ENCODE measurements at regions not wholly inside any gene's neighbourhood (a gene's known extent, or its start where the extent isn't known, plus 50 kb on each side); places are given as distances from the start of the nearest gene placed in this dataset.

GRCh38 chr2:138853761-138854160 lies 73.6 kb upstream of the NXPH2 start:
- DNase-seq (ENCODE audit: low read depth), result no peak
- no peak for TF ChIP-seq CTCF (IDR thresholded peaks at IDR 0.05; ENCODE audit: insufficient read depth, low read depth, low read length)
- H3K4me3 ChIP-seq (ENCODE audit: low read depth, low read length), result no peak overlapping the region

GRCh38 chr2:138853296-138853695 lies 73.1 kb upstream of the NXPH2 start:
- no peak overlapping the region for H3K4me3 ChIP-seq (ENCODE audit: low read depth, low read length)
- TF ChIP-seq CTCF (IDR thresholded peaks at IDR 0.05; ENCODE audit: insufficient read depth, low read depth, low read length), result no peak
- no peak for DNase-seq (ENCODE audit: low read depth)

- no peak overlapping the region for H3K4me3 ChIP-seq (ENCODE audit: low read depth, low read length)
- peak; percentile 16 for DNase-seq (ENCODE audit: low read depth)
- TF ChIP-seq CTCF (IDR thresholded peaks at IDR 0.05; ENCODE audit: insufficient read depth, low read depth, low read length), result peak; percentile 65
Observed at GRCh38 chr2:138846216-138846821, 66.1 kb upstream of the NXPH2 start.

GRCh38 chr2:138842341-138842740 lies 62.2 kb upstream of the NXPH2 start:
- no peak overlapping the region for H3K4me3 ChIP-seq (ENCODE audit: low read depth, low read length)
- no peak for TF ChIP-seq CTCF (IDR thresholded peaks at IDR 0.05; ENCODE audit: insufficient read depth, low read depth, low read length)
- no peak for DNase-seq (ENCODE audit: low read depth)

- TF ChIP-seq CTCF (IDR thresholded peaks at IDR 0.05; ENCODE audit: insufficient read depth, low read depth, low read length), result no peak
- no peak for DNase-seq (ENCODE audit: low read depth)
- no peak overlapping the region for H3K4me3 ChIP-seq (ENCODE audit: low read depth, low read length)
Observed at GRCh38 chr2:138841459-138841858, 61.3 kb upstream of the NXPH2 start.

GRCh38 chr2:138838851-138839620 lies 58.8 kb upstream of the NXPH2 start:
- TF ChIP-seq CTCF (IDR thresholded peaks at IDR 0.05; ENCODE audit: insufficient read depth, low read depth, low read length), result no peak
- no peak for DNase-seq (ENCODE audit: low read depth)
- H3K4me3 ChIP-seq (ENCODE audit: low read depth, low read length), result no peak overlapping the region
